HepG2 (cell line): ENCODE measurements at regions not wholly inside any gene's neighbourhood (a gene's known extent, or its start where the extent isn't known, plus 50 kb on each side); places are given as distances from the start of the nearest gene placed in this dataset.

Source experiments
- ATAC-seq: fragments of 200-7000 bp; cut with Tn5 transposase; 3 replicates; pipeline ENCODE4 v1.9.1; 2020; ENCODE audit warnings: mild to moderate bottlenecking, moderate library complexity
- BruUV-seq: library from RNA; stranded (reverse); fragments of 400-500 nt; replicated peaks from 2 replicates; lab custom pipeline; 2021; lab: Mats Ljungman, UMichigan
- CTCF ChIA-PET: fragments of 300-600 bp; formaldehyde crosslinking; extraction: SDS; loops from one replicate; lab custom pipeline; 2021; ENCODE audit warnings: low total read pairs, inconsistent platforms, low intra/inter-chr PET ratio; lab: Yijun Ruan, JAX
- POLR2A ChIA-PET: fragments of 350-600 bp; sonication (Branson Sonifier 250); formaldehyde crosslinking; loops from one replicate; lab custom pipeline; 2020; ENCODE audit warnings: antibody characterized with exemption, inconsistent platforms; lab: Yijun Ruan, JAX
- DNase-seq: peaks from one replicate; pipeline ENCODE4 v3.0.0-alpha.2; 2015; ENCODE audit warnings: low spot score
- FAIRE-seq: peaks from 3 replicates; lab custom pipeline; 2011; peaks lifted over from hg19 to GRCh38; lab: Jason Lieb, UNC
- H2AFZ ChIP-seq: one replicate; pipeline ENCODE4 v1.6.1; 2011; ENCODE audit warnings: low read length, inconsistent platforms
- H3K27ac ChIP-seq: fragments of 300-600 bp; 3 replicates; pipeline ENCODE4 v1.8.0; 2011; ENCODE audit warnings: mixed run types, mild to moderate bottlenecking, mixed read lengths, low read length, inconsistent platforms; ENCODE audit not compliant: insufficient read depth; ENCODE audit errors: extremely low read length
- H3K27me3 ChIP-seq, 2 experiments: fragments of 200-600 bp in 1 of 2; 2 replicates in 1 of 2; 3 replicates in 1 of 2; pipeline versions ENCODE4 v1.6.0 to v1.8.0; 2011; ENCODE audit warnings: low read length in 2 of 2, mild to moderate bottlenecking in 2 of 2, moderate library complexity in 2 of 2, inconsistent platforms in 1 of 2; ENCODE audit not compliant: insufficient read depth in 2 of 2, control insufficient read depth in 1 of 2
- H3K36me3 ChIP-seq, 2 experiments: fragments of 200-600 bp in 1 of 2; replicated peaks in 1 of 2; 2 replicates in 1 of 2; 3 replicates in 1 of 2; pipeline versions ENCODE4 v1.5.1 to v1.8.0; 2011; ENCODE audit warnings: low read length in 2 of 2, inconsistent platforms in 1 of 2; ENCODE audit not compliant: insufficient read depth in 2 of 2, control insufficient read depth in 1 of 2
- H3K4me1 ChIP-seq: 2 replicates; pipeline ENCODE4 v1.5.1; 2012; ENCODE audit warnings: low read length, inconsistent platforms; ENCODE audit not compliant: insufficient read depth
- H3K4me2 ChIP-seq: 2 replicates; pipeline ENCODE4 v1.6.0; 2011; ENCODE audit warnings: low read depth, low read length, inconsistent platforms
- H3K4me3 ChIP-seq, 3 experiments: fragments of 200-600 bp in 1 of 3; sonication (generic), shearing (Covaris generic) in 1 of 3; replicated peaks in 1 of 3; 2 replicates each; pipeline ENCODE4 v1.5.1; 2011 to 2016; ENCODE audit warnings: low read length in 3 of 3, inconsistent platforms in 2 of 3, low read depth in 2 of 3, mild to moderate bottlenecking in 2 of 3, control low read depth in 1 of 3, mixed read lengths in 1 of 3; ENCODE audit not compliant: insufficient read depth in 1 of 3
- H3K79me2 ChIP-seq: one replicate; pipeline ENCODE4 v1.6.1; 2011; ENCODE audit warnings: low read length, inconsistent platforms; ENCODE audit not compliant: insufficient read depth
- H3K9ac ChIP-seq: 2 replicates; pipeline ENCODE4 v1.6.0; 2011; ENCODE audit warnings: mild to moderate bottlenecking, low read depth, low read length, inconsistent platforms; ENCODE audit not compliant: insufficient read depth
- H3K9me3 ChIP-seq: 2 replicates; pipeline ENCODE4 v1.5.1; 2012; ENCODE audit warnings: mild to moderate bottlenecking, low read length
- H4K20me1 ChIP-seq: 2 replicates; pipeline ENCODE4 v1.6.0; 2011; ENCODE audit warnings: inconsistent platforms, mild to moderate bottlenecking, low read length, moderate library complexity; ENCODE audit not compliant: insufficient read depth
- FOXK1 ChIP-seq: sonication (generic); formaldehyde crosslinking; IDR thresholded peaks from 2 replicates; pipeline ENCODE4 v1.4.0; 2020; ENCODE audit warnings: low read depth, missing genetic modification reagents, borderline replicate concordance
- ISX ChIP-seq: sonication (generic); formaldehyde crosslinking; conservative IDR thresholded peaks from 2 replicates; pipeline ENCODE4 v1.5.0; 2020; ENCODE audit warnings: missing genetic modification reagents
- SRSF1 ChIP-seq: fragments of 200-400 bp; formaldehyde crosslinking; optimal IDR thresholded peaks from 2 replicates; pipeline ENCODE3; 2017; ENCODE audit warnings: mild to moderate bottlenecking, low read depth, low read length, moderate library complexity
- TERF1 ChIP-seq: sonication (generic); formaldehyde crosslinking; IDR thresholded peaks from 2 replicates; pipeline ENCODE4 v1.8.0; 2022; ENCODE audit warnings: mild to moderate bottlenecking, missing genetic modification reagents, moderate library complexity
- THRA ChIP-seq: sonication (generic); formaldehyde crosslinking; IDR thresholded peaks from 2 replicates; pipeline ENCODE4 v1.4.0; 2020; ENCODE audit warnings: missing genetic modification reagents, borderline replicate concordance
- YY1 ChIP-seq: IDR thresholded peaks from 2 replicates; pipeline ENCODE4 v1.6.1; 2011; ENCODE audit warnings: low read length, low read depth, moderate library complexity, mild to moderate bottlenecking; ENCODE audit not compliant: insufficient read depth, insufficient replicate concordance
- ZNF274 ChIP-seq: sonication (generic); formaldehyde crosslinking; IDR thresholded peaks from 2 replicates; pipeline ENCODE4 v1.5.1; 2020; ENCODE audit warnings: mild to moderate bottlenecking, missing genetic modification reagents
- ZNF703 ChIP-seq: sonication (generic); formaldehyde crosslinking; IDR thresholded peaks from 2 replicates; pipeline ENCODE4 v1.5.1; 2020; ENCODE audit warnings: missing genetic modification reagents, mild to moderate bottlenecking, moderate library complexity, borderline replicate concordance
- ZSCAN20 ChIP-seq: sonication (generic); formaldehyde crosslinking; IDR thresholded peaks from 2 replicates; pipeline ENCODE4 v1.4.0; 2020; ENCODE audit warnings: missing genetic modification reagents, mild to moderate bottlenecking, borderline replicate concordance
- WGBS: methylation state at CpG from one replicate; pipeline ENCODE4 v1.1.6; 2017; ENCODE audit warnings: low lambda C conversion rate; 5-methylcytosine and 5-hydroxymethylcytosine counted together
- in situ Hi-C: cut with HindIII; loops from 2 replicates; pipeline ENCODE4 v1.10.0; 2017; ENCODE audit warnings: low pct_unique_long_range_greater_than_20kb; ENCODE audit not compliant: extremely low pct_ligation_motif_present
- intact Hi-C: fragments of 100-400 bp; cut with micrococcal nuclease; formaldehyde crosslinking; loops from one replicate; pipeline ENCODE4 v1.10.0; 2022; ENCODE audit not compliant: unreplicated experiment
- TF ChIP-seq, protein P1 (sequence below): sonication (generic); formaldehyde crosslinking; conservative IDR thresholded peaks from 2 replicates; pipeline ENCODE4 v1.4.0; 2020; ENCODE audit warnings: missing genetic modification reagents
- TF ChIP-seq, protein P2 (sequence below): sonication (generic); formaldehyde crosslinking; conservative IDR thresholded peaks from 2 replicates; pipeline ENCODE4 v1.4.0; 2020; ENCODE audit warnings: missing genetic modification reagents
- TF ChIP-seq, protein P3 (sequence below): sonication (generic); formaldehyde crosslinking; IDR thresholded peaks from 2 replicates; pipeline ENCODE4 v1.5.0; 2020; ENCODE audit warnings: missing genetic modification reagents, mild to moderate bottlenecking, borderline replicate concordance

- no peak for TF ChIP-seq FOXK1 (CRISPR knock-in tag)
- TF ChIP-seq YY1, result no peak
- no peak for TF ChIP-seq SRSF1
- TF ChIP-seq, protein P1, sequence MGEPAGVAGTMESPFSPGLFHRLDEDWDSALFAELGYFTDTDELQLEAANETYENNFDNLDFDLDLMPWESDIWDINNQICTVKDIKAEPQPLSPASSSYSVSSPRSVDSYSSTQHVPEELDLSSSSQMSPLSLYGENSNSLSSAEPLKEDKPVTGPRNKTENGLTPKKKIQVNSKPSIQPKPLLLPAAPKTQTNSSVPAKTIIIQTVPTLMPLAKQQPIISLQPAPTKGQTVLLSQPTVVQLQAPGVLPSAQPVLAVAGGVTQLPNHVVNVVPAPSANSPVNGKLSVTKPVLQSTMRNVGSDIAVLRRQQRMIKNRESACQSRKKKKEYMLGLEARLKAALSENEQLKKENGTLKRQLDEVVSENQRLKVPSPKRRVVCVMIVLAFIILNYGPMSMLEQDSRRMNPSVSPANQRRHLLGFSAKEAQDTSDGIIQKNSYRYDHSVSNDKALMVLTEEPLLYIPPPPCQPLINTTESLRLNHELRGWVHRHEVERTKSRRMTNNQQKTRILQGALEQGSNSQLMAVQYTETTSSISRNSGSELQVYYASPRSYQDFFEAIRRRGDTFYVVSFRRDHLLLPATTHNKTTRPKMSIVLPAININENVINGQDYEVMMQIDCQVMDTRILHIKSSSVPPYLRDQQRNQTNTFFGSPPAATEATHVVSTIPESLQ (CRISPR knock-in tag), result no peak
- TF ChIP-seq ZSCAN20 (CRISPR knock-in tag), result no peak
- TF ChIP-seq THRA (CRISPR knock-in tag), result no peak
- TF ChIP-seq TERF1 (CRISPR knock-in tag), result no peak
- TF ChIP-seq ISX (CRISPR knock-in tag), result no peak
Measured at GRCh38 chr12:127899971-127900370, 367.0 kb upstream of the TMEM132C start (continued).

- BruUV-seq, result no TSS peak
- in situ Hi-C loops, result no loop called here
- FAIRE-seq, result no peak
- TF ChIP-seq, protein P2, sequence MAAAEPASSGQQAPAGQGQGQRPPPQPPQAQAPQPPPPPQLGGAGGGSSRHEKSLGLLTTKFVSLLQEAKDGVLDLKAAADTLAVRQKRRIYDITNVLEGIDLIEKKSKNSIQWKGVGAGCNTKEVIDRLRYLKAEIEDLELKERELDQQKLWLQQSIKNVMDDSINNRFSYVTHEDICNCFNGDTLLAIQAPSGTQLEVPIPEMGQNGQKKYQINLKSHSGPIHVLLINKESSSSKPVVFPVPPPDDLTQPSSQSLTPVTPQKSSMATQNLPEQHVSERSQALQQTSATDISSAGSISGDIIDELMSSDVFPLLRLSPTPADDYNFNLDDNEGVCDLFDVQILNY (CRISPR knock-in tag), result no peak
- no peak for TF ChIP-seq ZNF274 (CRISPR knock-in tag)
- TF ChIP-seq, protein P3, sequence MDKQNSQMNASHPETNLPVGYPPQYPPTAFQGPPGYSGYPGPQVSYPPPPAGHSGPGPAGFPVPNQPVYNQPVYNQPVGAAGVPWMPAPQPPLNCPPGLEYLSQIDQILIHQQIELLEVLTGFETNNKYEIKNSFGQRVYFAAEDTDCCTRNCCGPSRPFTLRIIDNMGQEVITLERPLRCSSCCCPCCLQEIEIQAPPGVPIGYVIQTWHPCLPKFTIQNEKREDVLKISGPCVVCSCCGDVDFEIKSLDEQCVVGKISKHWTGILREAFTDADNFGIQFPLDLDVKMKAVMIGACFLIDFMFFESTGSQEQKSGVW, result no peak
- no peak for TF ChIP-seq ZNF703 (CRISPR knock-in tag)
Measured at GRCh38 chr12:127900386-127900785, 366.6 kb upstream of the TMEM132C start.

More at GRCh38 chr12:127900386-127900785, 366.6 kb upstream of the TMEM132C start:
- H3K27ac ChIP-seq, result no peak overlapping the region
- no peak overlapping the region for H3K4me2 ChIP-seq
- no peak overlapping the region for H2AFZ ChIP-seq
- ChIA-PET CTCF (no interaction called here), POLR2A (no interaction called here)
- no peaks in the 10 kb centered on the region; a peak in 1 of 5 replicates for H3K27me3 ChIP-seq
- no peaks in the 10 kb centered on the region for H3K4me1 ChIP-seq
- ATAC-seq (no peak), DNase-seq (no peak)
- H3K4me3 ChIP-seq, result no peak overlapping the region
- no peaks in the 10 kb centered on the region for H4K20me1 ChIP-seq
- 5% methylated on average over 4 of the region's 5 CpGs for WGBS
- H3K79me2 ChIP-seq, result no peaks in the 10 kb centered on the region
- H3K9ac ChIP-seq, result no peak overlapping the region
- no peaks in the 10 kb centered on the region for H3K36me3 ChIP-seq
- intact Hi-C loops, result no loop called here
- no peaks in the 10 kb centered on the region for H3K9me3 ChIP-seq
